Stimulated activated CD4-positive, alpha-beta T cell treated with anti-CD3 and anti-CD28 coated beads, TNF-alpha, amount 100 ng/mL, for 1 hour (primary cell): ENCODE measurements at regions not wholly inside any gene's neighbourhood (a gene's known extent, or its start where the extent isn't known, plus 50 kb on each side); places are given as distances from the start of the nearest gene placed in this dataset.
"Not testable (repeated sequence)": the region's sequence is repeated elsewhere in the genome, so short reads cannot be mapped to it uniquely, and the experiment has no call there.

ENCODE experiments used
- DNase-seq, 3 donors: peaks; one replicate each; pipeline ENCODE4 v3.0.0-alpha.2; 2020; ENCODE audit warnings: low read depth in 3 of 3, low spot score in 1 of 3

DNA sequence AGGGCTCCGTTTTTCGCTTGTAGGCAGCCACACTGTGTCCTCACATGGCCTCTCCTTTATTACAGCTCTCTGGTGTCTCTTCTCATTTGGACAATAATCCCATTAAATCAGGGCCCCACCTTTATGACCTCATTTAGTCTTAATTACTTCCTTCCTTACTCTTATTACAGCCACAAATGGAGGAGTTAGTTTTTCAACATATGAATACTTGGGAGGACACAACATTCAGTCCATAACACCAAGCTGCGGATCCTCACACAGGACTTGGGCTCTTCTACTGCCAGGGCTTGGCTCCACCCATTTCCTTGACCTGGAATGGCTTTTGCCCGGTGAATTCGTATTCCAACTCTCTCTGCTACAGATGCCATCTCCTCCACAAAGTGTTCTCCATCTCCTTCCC, 74.3 kb upstream of the SLC7A14 start:
- no peak for DNase-seq

DNA sequence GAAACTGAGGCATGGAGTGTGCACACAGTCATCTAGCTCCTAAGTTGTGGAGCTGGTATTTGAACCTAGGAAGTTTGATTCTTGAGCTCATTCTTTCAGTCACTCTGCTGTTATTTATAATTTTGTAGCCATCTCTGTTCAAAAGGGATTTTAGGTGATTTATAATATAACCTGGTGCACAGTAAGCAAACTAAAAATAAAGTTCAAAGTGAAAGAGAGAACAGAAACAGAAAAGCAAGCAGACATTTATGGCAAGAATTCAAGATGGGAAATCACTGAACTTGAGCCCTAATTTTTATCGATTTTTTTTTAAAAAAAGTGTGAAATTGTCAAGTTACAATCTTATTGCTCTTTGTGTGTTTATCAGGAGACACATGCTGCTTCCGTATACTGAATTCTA, 71.4 kb upstream of the SLC7A14 start:
- no peak for DNase-seq

DNA sequence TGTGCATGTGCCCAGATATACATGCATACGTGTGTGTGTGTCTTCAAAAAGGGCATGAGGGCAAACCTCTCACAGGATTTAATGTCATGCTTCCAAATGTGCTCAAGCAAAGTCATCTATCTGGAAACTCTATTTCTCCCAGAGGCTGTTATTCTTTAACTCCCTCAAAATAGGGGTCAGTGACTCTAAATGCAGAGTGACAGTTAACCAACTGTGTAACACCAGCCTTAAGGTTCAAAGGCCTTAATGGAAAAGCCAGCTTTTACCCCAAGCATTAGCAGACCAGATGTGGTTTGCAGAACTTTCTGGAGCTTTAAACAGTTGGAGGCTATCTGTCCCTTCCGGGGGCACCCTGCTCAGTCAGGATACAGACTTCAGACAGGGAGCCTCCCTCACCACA, 70.4 kb upstream of the SLC7A14 start:
- DNase-seq = no peak

DNA sequence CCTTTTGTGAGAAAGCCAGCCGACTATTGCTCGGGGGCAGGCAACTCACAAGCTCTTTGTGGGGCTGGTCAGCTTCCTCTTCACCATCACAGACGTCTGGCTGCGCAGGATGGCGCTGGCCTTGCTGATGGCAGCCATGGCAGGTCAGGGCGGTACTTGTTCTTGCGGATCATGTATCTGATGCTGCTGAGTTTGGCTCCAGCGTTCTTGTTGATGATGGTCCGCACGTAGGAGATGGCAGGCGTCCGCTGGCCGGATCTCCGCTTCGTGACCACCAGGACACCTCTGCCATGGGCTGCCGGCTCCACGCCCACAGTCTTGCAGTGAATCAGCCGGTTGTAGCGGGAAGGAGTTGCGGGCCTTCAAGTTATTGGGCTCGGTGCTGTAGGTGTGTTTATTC, 67.9 kb upstream of the SLC7A14 start:
- no peak for DNase-seq

DNA sequence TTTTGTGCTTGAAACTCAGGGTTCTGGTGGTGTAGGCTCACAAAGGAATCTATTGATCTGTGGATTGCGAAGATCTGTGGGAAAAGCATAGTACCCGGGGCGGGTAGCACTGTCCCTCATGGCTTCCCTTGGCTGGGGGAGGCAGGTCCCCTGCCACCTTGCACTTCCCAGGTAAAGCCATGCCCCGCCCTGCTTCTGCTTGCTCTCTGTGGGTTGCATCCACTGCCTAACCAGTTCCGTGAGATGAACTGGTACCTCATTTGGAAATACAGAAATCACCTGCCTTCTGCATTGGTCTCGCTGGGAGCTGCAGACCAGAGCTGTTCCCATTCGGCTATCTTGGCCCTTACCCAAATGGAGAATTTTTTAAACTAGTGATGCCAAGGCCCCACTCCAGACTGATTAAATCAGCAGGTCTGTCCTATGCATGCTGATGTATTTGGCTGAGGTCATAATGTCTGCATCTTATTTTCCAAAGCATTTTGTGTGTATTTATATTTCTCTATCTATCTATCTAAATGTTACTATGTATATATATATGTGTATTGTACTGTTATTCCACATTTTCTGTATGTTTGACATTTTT, 65.5 kb upstream of the SLC7A14 start:
- no peak for DNase-seq

DNA sequence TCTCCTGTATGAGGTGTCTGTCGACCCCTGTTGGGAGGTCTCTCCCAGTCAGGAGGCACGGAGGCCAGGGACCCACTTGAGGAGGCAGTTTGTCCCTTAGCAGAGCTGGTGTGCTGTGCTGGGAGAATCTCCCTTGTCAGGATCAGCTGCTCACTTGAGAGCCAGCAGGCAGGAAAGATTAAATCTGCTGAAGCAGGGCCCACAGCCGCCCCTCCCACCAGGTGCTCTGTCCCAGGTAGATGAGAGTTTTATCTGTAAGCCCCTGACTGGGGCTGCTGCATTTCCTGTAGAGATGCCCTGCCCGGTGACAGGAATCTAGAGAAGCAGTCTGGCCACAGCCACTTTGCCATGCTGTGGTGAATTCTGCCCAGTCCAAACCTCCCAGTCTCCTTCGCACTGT, 64.7 kb upstream of the SLC7A14 start:
- DNase-seq = not testable (repeated sequence)

DNA sequence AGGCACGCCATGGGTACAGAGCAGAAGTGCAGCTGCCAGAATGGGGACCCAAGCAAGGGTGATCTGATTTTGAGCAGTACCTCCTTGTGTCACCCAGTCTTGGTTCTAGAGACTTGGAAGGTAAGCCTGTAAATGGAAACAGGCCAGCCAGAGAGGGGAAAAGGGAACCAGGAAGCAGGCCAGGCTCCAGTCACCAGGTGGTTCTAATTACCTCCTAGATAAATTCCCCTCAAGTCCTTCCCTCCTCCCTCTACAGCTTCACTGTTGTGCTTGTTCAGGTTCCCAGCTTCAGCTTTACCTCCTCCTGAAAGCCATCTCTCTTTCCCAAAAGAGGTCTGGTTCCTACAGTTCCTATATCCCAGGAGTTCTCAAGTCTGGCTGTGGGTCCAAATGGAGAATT, 58.8 kb upstream of the SLC7A14 start:
- no peak for DNase-seq

DNA sequence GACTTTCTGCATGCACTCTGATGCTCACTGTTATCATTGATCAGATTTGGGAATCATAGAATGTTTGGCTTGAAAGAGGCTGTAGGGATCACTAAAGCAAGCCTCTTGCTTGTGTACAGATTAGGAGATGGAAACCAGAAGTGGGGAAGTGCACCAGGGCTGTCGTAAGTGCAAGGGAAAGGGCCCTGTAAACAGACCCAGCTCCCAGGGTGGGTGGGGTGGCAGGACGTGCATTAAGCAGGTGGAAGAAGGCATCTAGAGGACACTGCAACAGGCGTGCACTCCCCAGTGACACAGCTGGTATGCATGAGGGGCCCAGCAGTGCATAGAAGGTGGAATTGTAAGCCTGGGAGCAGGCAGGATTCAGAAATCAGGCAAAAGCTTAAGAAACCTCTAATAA, 58.0 kb upstream of the SLC7A14 start:
- DNase-seq = no peak

DNA sequence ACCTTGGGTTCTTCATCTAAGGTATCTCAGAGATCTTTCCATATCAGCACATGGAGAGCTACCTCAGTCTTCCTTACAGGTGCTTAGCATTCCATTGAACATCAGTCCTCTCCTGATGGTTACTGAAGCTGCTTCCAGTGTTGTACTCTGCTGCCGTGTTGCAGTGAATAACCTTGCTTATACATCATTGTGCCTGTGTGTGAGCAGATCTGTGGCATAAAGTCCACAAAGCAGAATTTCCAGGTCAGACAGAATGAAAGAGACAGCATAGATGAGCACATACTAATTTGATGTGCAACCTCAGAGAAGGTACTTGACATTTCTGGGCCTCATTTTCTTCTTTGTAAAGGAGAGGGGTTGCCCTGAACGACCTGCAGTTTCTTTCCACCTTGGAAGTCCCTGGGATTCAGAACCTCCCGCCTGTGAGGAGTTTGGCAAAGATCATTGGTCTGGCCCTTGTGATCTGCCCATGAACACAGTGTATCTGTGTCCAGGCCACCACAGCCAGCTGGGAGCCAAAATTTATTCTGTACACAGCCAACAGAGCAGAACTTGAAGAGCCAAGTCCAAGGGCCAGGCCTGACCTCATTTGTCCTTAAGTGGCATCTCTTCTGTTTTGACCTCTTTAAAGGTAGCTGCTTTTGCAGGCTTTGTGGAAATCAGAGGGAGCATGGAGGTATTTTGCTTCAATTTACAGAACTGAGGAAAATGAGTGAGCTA, 57.2 kb upstream of the SLC7A14 start:
- DNase-seq = no peak

DNA sequence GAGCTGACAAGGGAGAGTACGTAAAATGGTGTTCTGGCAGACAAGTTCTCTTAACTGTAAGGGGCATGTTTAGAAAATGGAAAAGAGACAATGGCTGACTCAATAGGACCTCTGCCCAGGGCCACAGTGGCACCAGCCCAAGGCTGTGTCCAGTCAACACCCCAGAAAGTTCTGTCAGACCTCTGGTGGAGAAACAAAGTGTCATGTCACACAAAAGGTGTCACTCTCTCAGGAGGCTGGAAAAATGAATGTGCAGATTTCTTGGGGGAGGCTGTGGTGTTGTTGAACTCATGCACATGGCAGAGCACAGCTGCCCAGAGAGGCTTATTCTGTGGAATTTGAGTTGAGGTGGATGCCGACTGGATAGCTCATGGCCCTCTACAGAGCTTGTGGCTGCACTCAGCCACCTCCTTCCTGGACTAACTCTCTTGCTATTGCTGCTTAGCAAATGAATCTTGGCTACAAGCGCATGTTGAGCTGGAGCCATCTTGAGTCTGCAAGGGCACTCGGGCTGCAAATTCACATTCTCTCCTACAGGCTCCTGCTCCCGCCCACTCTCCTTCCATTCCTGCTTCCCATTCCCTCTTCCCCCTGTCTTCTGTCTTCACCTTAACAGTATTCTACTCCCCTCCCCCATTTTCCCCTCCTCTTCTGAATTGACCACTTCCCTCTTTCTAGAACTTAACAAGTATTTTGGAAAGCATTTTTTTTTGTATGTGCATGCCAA, 55.8 kb upstream of the SLC7A14 start:
- no peak for DNase-seq

DNA sequence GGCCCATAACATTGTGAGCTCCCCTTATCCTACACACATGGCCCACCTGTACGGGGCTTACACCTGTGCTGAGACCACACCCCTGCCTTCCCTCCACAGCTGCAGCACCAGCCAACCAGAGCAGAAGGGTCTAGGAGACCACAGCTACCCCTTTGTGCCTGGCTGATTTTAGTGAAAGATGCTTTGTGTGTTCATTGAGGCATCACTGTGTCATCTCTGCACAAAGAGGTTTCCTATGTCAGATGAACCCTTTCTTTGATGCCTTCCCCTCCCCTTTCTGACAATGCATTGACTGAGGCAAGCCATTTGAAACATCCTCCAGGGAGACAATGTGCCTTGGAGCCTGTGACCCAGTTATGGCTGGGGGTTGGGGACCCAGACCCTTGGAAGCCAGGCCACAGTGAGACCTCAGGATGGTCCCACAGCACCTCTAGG, 54.9 kb upstream of the SLC7A14 start:
- no peak for DNase-seq

DNA sequence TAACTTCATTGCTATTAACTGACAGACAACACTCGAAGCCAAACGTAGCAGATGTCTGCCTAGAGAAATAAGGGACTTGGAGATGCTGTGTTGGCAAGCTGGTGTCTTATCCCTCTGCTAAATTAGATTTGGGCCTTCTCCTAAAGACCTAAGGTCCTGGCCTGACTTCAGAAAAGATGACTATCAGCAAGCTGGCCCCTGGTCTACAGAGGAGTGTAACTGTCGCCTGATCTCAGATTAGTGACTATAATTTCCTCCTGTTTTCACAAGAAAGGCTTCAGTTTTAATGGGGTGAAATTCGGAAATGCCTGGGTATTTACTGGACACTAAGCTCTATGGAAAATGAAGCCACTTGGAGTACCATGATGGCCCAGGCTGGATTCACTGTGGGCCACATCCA, 53.1 kb upstream of the SLC7A14 start:
- no peak for DNase-seq

DNA sequence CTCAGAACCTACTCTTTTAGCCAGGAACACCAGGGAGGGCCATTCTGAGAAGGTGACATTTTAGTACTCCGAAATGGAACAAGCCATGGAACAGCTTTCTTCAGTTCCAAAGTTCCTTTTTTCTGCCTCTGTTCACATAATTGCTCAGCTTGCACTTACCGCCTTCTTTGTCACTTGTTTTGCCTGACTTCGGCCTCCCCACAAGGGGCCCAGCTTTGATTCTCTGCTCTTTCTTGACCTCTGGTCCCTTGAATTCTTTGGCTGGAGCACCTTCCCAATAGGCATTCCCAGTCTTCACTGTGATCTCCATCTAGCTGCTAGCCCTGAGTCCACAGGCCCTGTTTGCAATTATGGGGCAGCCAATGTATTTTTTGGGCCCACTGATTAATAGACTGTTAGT, 51.4 kb upstream of the SLC7A14 start:
- no peak for DNase-seq

DNA sequence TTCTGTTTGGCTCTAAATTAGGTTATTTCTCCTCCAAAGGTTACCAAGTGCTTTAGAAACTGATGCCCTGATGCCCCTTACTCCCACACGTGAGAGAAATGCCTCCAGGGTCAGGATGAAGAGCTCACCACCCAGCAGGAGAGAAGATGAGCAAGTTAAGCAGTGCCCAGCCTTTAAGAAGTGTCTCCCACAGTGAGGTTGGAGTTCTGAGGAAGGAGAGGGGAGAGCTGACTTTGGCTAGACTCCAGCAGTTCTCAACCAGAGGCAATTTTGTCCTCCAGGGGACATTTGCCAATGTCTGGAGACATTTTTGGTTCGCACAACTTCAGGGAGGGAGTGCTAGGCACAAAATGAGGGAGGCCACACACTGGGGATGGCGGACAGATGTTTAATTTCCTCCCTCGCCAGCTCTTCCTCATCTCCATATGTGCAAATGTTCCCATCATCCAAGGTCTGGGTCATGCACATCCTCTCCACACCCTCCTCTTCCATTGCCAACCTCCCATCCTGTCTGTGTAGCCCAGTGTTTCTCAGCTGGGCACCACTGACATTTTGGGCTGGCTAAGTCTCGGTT, 50.6 kb upstream of the SLC7A14 start:
- no peak for DNase-seq
